Gastroesophageal sphincter (tissue), 3 donors: ENCODE measurements at regions not wholly inside any gene's neighbourhood (a gene's known extent, or its start where the extent isn't known, plus 50 kb on each side); places are given as distances from the start of the nearest gene placed in this dataset.

ENCODE experiments used
- CTCF ChIP-seq, 4 experiments: fragments of 200-600 bp in 2 of 4; fragments of 450-650 bp in 2 of 4; sonication (generic) in 1 of 4; IDR thresholded peaks; one replicate each; pipeline ENCODE4 v1.5.1; 2017 to 2019; ENCODE audit warnings: antibody characterized with exemption in 4 of 4, mild to moderate bottlenecking in 2 of 4, moderate library complexity in 2 of 4
- EP300 ChIP-seq: sonication (generic); formaldehyde crosslinking; IDR thresholded peaks from one replicate; pipeline ENCODE4 v1.6.1; 2017; ENCODE audit warnings: antibody characterized with exemption, mild to moderate bottlenecking
- POLR2A ChIP-seq, 2 donors: fragments of 450-650 bp; IDR thresholded peaks; one replicate each; pipeline ENCODE4 v1.6.1; 2017; ENCODE audit warnings: antibody characterized with exemption in 2 of 2, mild to moderate bottlenecking in 2 of 2, moderate library complexity in 1 of 2
- POLR2AphosphoS5 ChIP-seq: sonication (generic); formaldehyde crosslinking; IDR thresholded peaks from one replicate; pipeline ENCODE4 v1.6.1; 2017; ENCODE audit warnings: antibody characterized with exemption

- TF ChIP-seq POLR2AphosphoS5: no peak
- TF ChIP-seq POLR2A (IDR thresholded peaks at IDR 0.05): no peak
- no peak for TF ChIP-seq CTCF (IDR thresholded peaks at IDR 0.05)
- TF ChIP-seq EP300: no peak
These were observed 199.6 kb downstream of the OGFRL1 start for GRCh38 chr6:71488186-71488585.
